B cell (primary cell): ENCODE measurements at regions not wholly inside any gene's neighbourhood (a gene's known extent, or its start where the extent isn't known, plus 50 kb on each side); places are given as distances from the start of the nearest gene placed in this dataset.

Experiments
- ATAC-seq: fragments of 200-7000 bp; cut with Tn5 transposase; one replicate; pipeline ENCODE4 v1.10.0; 2021; ENCODE audit warnings: low read depth, mild to moderate bottlenecking, moderate number of reproducible peaks, moderate library complexity
- CTCF ChIA-PET: fragments of 350-600 bp; sonication (Branson Sonifier 250); formaldehyde crosslinking; loops from one replicate; lab custom pipeline; 2021; ENCODE audit warnings: antibody characterized with exemption, inconsistent platforms; lab: Charles Lee
- POLR2A ChIA-PET: fragments of 350-600 bp; sonication (Branson Sonifier 250); formaldehyde crosslinking; loops from one replicate; lab custom pipeline; 2021; ENCODE audit warnings: antibody characterized with exemption; lab: Charles Lee
- DNase-seq: peaks from one replicate; pipeline ENCODE4 v3.0.0; 2013
- H2AFZ ChIP-seq: 2 replicates; pipeline ENCODE4 v1.6.1; 2012; ENCODE audit warnings: mild to moderate bottlenecking, low read depth, low read length; ENCODE audit not compliant: insufficient read depth, poor library complexity, severe bottlenecking
- H3K27ac ChIP-seq, 2 donors: 1 replicate in 1 of 2; 2 replicates in 1 of 2; pipeline ENCODE4 v1.5.1; 2012 to 2013; ENCODE audit warnings: low read length in 2 of 2, mild to moderate bottlenecking in 2 of 2, moderate library complexity in 1 of 2
- H3K27me3 ChIP-seq, 4 experiments: fragments of 200-600 bp in 1 of 4; sonication (generic) in 1 of 4; replicated peaks in 1 of 4; 1 replicate in 2 of 4; 2 replicates in 2 of 4; pipeline versions ENCODE4 v1.6.1 to v1.7.0; 2013 to 2016; ENCODE audit warnings: low read length in 3 of 4, mild to moderate bottlenecking in 2 of 4, mixed read lengths in 1 of 4, moderate library complexity in 1 of 4; ENCODE audit not compliant: insufficient read depth in 4 of 4, control insufficient read depth in 3 of 4; ENCODE audit errors: control extremely low read depth in 1 of 4
- H3K36me3 ChIP-seq, 2 experiments: replicated peaks in 1 of 2; 1 replicate in 1 of 2; 2 replicates in 1 of 2; pipeline versions ENCODE4 v1.6.1 to v1.7.1; 2013; ENCODE audit warnings: low read length in 1 of 2; ENCODE audit not compliant: insufficient read depth in 2 of 2, control insufficient read depth in 1 of 2; ENCODE audit errors: control extremely low read depth in 1 of 2, extremely low read depth in 1 of 2
- H3K4me1 ChIP-seq, 2 donors: fragments of 200-600 bp in 1 of 2; sonication (generic) in 1 of 2; 1 replicate in 1 of 2; 2 replicates in 1 of 2; pipeline versions ENCODE4 v1.5.1 to v1.6.1; 2013 to 2017; ENCODE audit warnings: low read length in 2 of 2; ENCODE audit not compliant: control insufficient read depth in 2 of 2, insufficient read depth in 2 of 2
- H3K4me2 ChIP-seq: replicated peaks from 2 replicates; pipeline ENCODE3; 2012; ENCODE audit warnings: mild to moderate bottlenecking, low read depth, low read length; ENCODE audit not compliant: poor library complexity, severe bottlenecking
- H3K4me3 ChIP-seq, 5 experiments: fragments of 200-600 bp in 1 of 5; sonication (generic) in 1 of 5; 1 replicate in 3 of 5; 2 replicates in 2 of 5; pipeline versions ENCODE4 v1.5.1 to v1.7.0; 2011 to 2016; ENCODE audit warnings: low read length in 4 of 5, mild to moderate bottlenecking in 4 of 5, low read depth in 2 of 5, control low read depth in 1 of 5, moderate library complexity in 1 of 5; ENCODE audit not compliant: insufficient read depth in 1 of 5; ENCODE audit errors: control extremely low read depth in 1 of 5, extremely low read depth in 1 of 5
- H3K79me2 ChIP-seq: fragments of 200-600 bp; sonication (generic); one replicate; pipeline ENCODE4 v1.6.0; 2016; ENCODE audit warnings: low read length; ENCODE audit not compliant: control insufficient read depth, insufficient read depth
- H3K9ac ChIP-seq: fragments of 200-600 bp; sonication (generic); 2 replicates; pipeline ENCODE4 v1.6.1; 2017; ENCODE audit warnings: mild to moderate bottlenecking, low read length, moderate library complexity
- H3K9me3 ChIP-seq, 3 donors: one replicate each; pipeline versions ENCODE4 v1.6.1 to v1.7.1; 2013; ENCODE audit warnings: low read length in 2 of 3; ENCODE audit not compliant: control insufficient read depth in 2 of 3, insufficient read depth in 1 of 3; ENCODE audit errors: control extremely low read depth in 1 of 3
- H4K20me1 ChIP-seq: 2 replicates; pipeline ENCODE4 v1.6.0; 2012; ENCODE audit warnings: mild to moderate bottlenecking, low read length; ENCODE audit not compliant: insufficient read depth, control insufficient read depth, poor library complexity, severe bottlenecking
- H3K27ac Mint-ChIP-seq: one replicate; pipeline ENCODE4 v1.8.0; 2021; ENCODE audit warnings: mixed read lengths
- H3K27me3 Mint-ChIP-seq: one replicate; pipeline ENCODE4 v1.8.0; 2021; ENCODE audit warnings: mixed read lengths
- H3K4me1 Mint-ChIP-seq: one replicate; pipeline ENCODE4 v1.8.0; 2021; ENCODE audit warnings: mixed read lengths
- H3K4me3 Mint-ChIP-seq: one replicate; pipeline ENCODE4 v1.8.0; 2021; ENCODE audit warnings: mixed read lengths
- H3K9me3 Mint-ChIP-seq: one replicate; pipeline ENCODE4 v1.8.0; 2022; ENCODE audit warnings: mixed read lengths; ENCODE audit not compliant: insufficient read depth
- EZH2 ChIP-seq: IDR thresholded peaks from 2 replicates; pipeline ENCODE4 v1.6.1; 2012; ENCODE audit warnings: borderline replicate concordance, low read depth, mild to moderate bottlenecking, moderate library complexity, low read length; ENCODE audit not compliant: insufficient read depth, poor library complexity, severe bottlenecking
- WGBS: methylation state at CpG from one replicate; pipeline ENCODE4 v1.1.5; 2013; ENCODE audit warnings: missing lambda C conversion rate; ENCODE audit not compliant: insufficient coverage; 5-methylcytosine and 5-hydroxymethylcytosine counted together
- intact Hi-C: fragments of 100-400 bp; cut with micrococcal nuclease; formaldehyde crosslinking; loops from one replicate; pipeline ENCODE4 v1.10.0; 2022
- TF ChIP-seq, protein P1 (sequence below): fragments of 200-600 bp; IDR thresholded peaks from one replicate; pipeline ENCODE4 v1.8.0; 2022; ENCODE audit warnings: antibody characterized with exemption, mild to moderate bottlenecking

DNA sequence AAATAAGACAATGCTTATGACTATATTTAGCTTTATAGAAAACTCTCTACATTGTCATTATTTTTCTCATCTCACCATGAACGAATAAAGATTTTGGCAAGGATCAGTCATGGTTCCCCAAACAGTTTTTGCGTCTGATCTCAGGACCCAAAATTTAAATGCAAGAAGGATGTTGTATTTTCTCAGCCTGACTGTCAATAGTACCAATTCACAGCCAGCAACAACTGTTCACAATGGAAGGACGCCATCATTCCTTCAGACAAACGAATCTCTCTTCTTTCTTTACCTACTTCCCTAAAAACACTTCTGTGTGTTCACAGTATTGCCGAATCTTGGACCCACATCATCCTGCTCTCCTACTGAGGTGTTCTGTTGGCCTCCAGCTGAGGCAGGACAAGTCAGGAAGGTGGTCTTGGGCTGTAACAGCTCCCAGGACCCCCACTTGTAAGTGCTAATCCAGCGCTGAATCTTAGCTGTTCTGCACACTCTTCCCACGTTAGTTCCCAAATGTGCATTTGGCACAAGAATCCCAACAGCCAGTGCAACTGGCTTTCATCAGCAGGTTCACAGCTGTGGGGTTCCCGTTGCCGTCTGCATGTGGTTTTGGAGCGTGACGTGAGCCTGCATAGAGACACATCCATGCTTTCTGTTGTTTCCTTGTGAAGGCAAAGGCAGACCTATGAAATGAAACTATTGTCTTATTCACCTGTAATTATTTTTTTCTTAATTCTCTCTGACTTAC, 600.0 kb downstream of the QKI start:
- no peak overlapping the region for H3K4me3 Mint-ChIP-seq
- POLR2A ChIA-PET: no interaction called here
- CTCF ChIA-PET: no interaction called here
- H3K4me1 Mint-ChIP-seq: no peaks in the 10 kb centered on the region
- H3K27me3 Mint-ChIP-seq: peaks cover 5% of the 10 kb centered on the region
- Histone ChIP-seq H3K27ac (no peak overlapping the region), H4K20me1 (no peaks in the 10 kb centered on the region), H3K79me2 (no peaks in the 10 kb centered on the region), H3K36me3 (no peaks in the 10 kb centered on the region), H3K9me3 (no peaks in the 10 kb centered on the region), H3K27me3 (no peaks in the 10 kb centered on the region), H3K4me3 (no peak overlapping the region), H3K4me1 (no peaks in the 10 kb centered on the region), H2AFZ (no peak overlapping the region), H3K4me2 (no peak overlapping the region), H3K9ac (no peak overlapping the region)
- DNase-seq (no peak), ATAC-seq (no peak)
- H3K9me3 Mint-ChIP-seq: no peaks in the 10 kb centered on the region
- TF ChIP-seq, protein P1, sequence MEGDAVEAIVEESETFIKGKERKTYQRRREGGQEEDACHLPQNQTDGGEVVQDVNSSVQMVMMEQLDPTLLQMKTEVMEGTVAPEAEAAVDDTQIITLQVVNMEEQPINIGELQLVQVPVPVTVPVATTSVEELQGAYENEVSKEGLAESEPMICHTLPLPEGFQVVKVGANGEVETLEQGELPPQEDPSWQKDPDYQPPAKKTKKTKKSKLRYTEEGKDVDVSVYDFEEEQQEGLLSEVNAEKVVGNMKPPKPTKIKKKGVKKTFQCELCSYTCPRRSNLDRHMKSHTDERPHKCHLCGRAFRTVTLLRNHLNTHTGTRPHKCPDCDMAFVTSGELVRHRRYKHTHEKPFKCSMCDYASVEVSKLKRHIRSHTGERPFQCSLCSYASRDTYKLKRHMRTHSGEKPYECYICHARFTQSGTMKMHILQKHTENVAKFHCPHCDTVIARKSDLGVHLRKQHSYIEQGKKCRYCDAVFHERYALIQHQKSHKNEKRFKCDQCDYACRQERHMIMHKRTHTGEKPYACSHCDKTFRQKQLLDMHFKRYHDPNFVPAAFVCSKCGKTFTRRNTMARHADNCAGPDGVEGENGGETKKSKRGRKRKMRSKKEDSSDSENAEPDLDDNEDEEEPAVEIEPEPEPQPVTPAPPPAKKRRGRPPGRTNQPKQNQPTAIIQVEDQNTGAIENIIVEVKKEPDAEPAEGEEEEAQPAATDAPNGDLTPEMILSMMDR: no peak
- intact Hi-C loops: no loop called here
- H3K27ac Mint-ChIP-seq: no peak overlapping the region
- WGBS: 85% methylated on average over 9 of the region's 11 CpGs

DNA sequence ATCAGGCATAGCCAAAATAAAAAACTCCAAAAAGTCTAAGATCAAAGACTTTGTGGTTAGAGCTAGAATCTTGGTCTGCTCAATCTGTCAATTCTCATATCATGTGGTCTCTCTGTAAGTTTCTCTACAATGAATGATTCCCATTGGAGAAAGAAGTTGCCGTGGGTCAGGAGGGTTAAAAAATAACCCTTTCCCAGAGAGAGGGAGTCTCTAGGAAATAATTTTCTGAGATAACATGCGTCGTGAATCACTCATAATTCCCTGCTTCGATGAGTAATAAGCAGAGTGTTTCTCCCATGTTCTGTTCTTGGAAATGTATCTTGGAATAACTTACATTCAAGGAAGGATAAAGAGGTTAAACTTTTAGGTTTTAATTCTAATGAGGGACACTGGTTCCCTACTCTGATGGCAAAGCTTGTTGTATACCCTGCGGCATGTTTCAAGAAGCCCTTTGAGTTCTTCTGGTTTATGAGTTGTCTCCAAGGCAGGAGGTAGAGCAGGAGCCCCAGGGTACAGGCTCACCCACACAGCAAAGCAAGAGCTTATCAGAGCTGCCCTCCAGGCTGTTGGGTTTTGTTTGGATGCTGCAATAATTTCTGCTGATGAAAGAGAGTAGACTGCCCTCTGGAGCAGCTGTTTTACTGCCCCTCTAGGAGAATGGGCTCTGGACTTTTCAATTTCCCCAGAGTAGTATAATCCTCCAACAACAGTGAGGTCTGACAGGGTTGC, 599.1 kb downstream of the QKI start:
- intact Hi-C loops: no loop called here
- H3K36me3 ChIP-seq: no peaks in the 10 kb centered on the region
- H3K4me1 ChIP-seq: no peaks in the 10 kb centered on the region
- DNase-seq: no peak
- Mint-ChIP-seq H3K4me3 (no peak overlapping the region), H3K4me1 (no peaks in the 10 kb centered on the region), H3K27ac (no peak overlapping the region), H3K27me3 (peaks cover 4% of the 10 kb centered on the region), H3K9me3 (no peaks in the 10 kb centered on the region)
- ChIA-PET POLR2A (no interaction called here), CTCF (no interaction called here)
- no peak overlapping the region for H2AFZ ChIP-seq
- no peak overlapping the region for H3K4me3 ChIP-seq
- no peaks in the 10 kb centered on the region for H3K27me3 ChIP-seq
- TF ChIP-seq, protein P1: no peak
- no peak for TF ChIP-seq EZH2
- no peak overlapping the region for H3K4me2 ChIP-seq
- no peaks in the 10 kb centered on the region for H3K79me2 ChIP-seq
- H3K27ac ChIP-seq: no peak overlapping the region
- H4K20me1 ChIP-seq: no peaks in the 10 kb centered on the region
- H3K9me3 ChIP-seq: no peaks in the 10 kb centered on the region
- WGBS: 100% methylated on average over 1 of the region's 5 CpGs
- no peak overlapping the region for H3K9ac ChIP-seq
- ATAC-seq: no peak
